ENCODE measurements at regions not wholly inside any gene's neighbourhood (a gene's known extent, or its start where the extent isn't known, plus 50 kb on each side); places are given as distances from the start of the nearest gene placed in this dataset.
A peak's percentile ranks its signal among the peaks of the same experiment; 100 is the strongest.
"Not testable (repeated sequence)": the region's sequence is repeated elsewhere in the genome, so short reads cannot be mapped to it uniquely, and the experiment has no call there.

GRCh38 chr5:148744380-148744779 lies 82.0 kb upstream of the ADRB2 start:
- not testable (repeated sequence) for DNase-seq

GRCh38 chr5:148746826-148747535 lies 79.4 kb upstream of the ADRB2 start:
- DNase-seq: peak; percentile 10

GRCh38 chr5:148747536-148747906 lies 78.9 kb upstream of the ADRB2 start:
- DNase-seq: no peak

- no peak for DNase-seq
Observed at GRCh38 chr5:148748702-148749392, 77.6 kb upstream of the ADRB2 start.

GRCh38 chr5:148750614-148751013 lies 75.8 kb upstream of the ADRB2 start:
- no peak for DNase-seq

GRCh38 chr5:148751025-148751424 lies 75.4 kb upstream of the ADRB2 start:
- no peak for DNase-seq

- DNase-seq: not testable (repeated sequence)
Observed at GRCh38 chr5:148752375-148752774, 74.0 kb upstream of the ADRB2 start.

- no peak for DNase-seq
Observed at GRCh38 chr5:148759101-148759500, 67.3 kb upstream of the ADRB2 start.

GRCh38 chr5:148760945-148761638 lies 65.3 kb upstream of the ADRB2 start:
- DNase-seq: no peak

GRCh38 chr5:148763996-148764395 lies 62.4 kb upstream of the ADRB2 start:
- no peak for DNase-seq

- DNase-seq: no peak
Observed at GRCh38 chr5:148765061-148765460, 61.4 kb upstream of the ADRB2 start.

GRCh38 chr5:148768806-148769415 lies 57.5 kb upstream of the ADRB2 start:
- no peak for DNase-seq

GRCh38 chr5:148769941-148770340 lies 56.5 kb upstream of the ADRB2 start:
- DNase-seq: no peak

GRCh38 chr5:148774313-148774712 lies 52.1 kb upstream of the ADRB2 start:
- no peak for DNase-seq

GRCh38 chr5:148776261-148776660 lies 50.1 kb upstream of the ADRB2 start:
- DNase-seq: no peak

Measured in amniotic stem cell (primary cell).